NCI-H2227 (cell line): ENCODE measurements at regions not wholly inside any gene's neighbourhood (a gene's known extent, or its start where the extent isn't known, plus 50 kb on each side); places are given as distances from the start of the nearest gene placed in this dataset.

Experiments
- DNase-seq: peaks from one replicate; lab custom pipeline; 2025; ENCODE audit not compliant: unreplicated experiment; lab: John Stamatoyannopoulos, UW

- DNase-seq = no peak
Measured at GRCh38 chr15:69931156-69931555, 166.6 kb downstream of the TLE3 start.

- DNase-seq = no peak
Measured at GRCh38 chr15:69934607-69935006, 163.1 kb downstream of the TLE3 start.

- DNase-seq = no peak
Measured at GRCh38 chr15:69939513-69940440, 157.9 kb downstream of the TLE3 start.

DNA sequence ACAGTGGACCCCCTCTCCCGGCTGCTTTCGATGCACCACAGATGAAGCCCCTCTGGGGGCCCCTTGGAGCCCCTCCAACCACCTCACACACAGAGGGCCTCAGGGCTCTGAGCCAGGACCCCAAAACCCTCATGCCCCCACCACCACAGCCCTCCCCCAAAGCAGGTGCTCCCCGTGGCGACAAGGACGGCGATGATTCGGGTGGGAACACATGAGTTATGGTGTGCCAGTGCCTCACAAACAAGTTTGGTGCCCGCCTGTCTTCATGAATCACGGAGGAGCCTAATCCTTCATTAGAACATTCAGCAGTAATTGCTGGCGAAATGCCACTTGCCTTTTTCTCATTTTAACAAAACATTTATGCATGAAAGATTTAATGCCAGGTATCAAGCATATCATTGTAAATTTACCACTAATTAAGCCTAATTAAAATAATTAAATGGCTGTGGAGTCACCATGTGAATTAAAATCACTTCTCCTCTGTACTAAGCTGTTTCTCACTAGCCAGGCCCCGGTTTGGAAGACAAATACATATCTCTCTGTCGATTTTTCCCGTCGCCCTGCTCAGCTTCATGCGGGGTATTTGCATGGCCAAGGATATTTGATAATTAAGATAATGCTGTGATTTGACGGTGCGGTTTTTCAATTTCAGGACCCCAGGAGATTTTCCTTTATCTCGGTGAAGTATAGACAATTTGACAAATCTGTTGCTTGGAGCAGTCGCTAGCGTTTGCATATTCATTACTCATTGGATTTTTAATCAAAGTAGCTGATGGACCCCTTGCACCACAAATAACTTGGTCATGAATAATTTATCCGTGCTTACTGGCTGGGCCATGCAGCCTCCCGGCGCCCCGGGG, 157.0 kb downstream of the TLE3 start:
- DNase-seq = no peak

DNA sequence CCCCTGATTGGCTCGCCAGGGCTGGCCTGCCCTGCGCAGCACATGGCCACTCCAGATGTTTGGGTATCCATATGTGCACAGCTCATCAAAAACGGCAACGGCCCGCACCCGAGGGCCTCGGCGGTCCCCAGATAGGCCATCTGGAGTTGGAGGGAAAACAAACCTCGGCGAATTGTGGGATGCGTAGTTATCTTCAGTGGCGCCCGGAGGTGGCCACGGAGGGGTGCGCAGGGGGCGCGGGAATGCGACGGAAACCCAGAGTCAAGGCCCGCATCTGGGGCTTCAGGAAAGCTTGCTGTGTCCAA, 156.5 kb downstream of the TLE3 start:
- no peak for DNase-seq

DNA sequence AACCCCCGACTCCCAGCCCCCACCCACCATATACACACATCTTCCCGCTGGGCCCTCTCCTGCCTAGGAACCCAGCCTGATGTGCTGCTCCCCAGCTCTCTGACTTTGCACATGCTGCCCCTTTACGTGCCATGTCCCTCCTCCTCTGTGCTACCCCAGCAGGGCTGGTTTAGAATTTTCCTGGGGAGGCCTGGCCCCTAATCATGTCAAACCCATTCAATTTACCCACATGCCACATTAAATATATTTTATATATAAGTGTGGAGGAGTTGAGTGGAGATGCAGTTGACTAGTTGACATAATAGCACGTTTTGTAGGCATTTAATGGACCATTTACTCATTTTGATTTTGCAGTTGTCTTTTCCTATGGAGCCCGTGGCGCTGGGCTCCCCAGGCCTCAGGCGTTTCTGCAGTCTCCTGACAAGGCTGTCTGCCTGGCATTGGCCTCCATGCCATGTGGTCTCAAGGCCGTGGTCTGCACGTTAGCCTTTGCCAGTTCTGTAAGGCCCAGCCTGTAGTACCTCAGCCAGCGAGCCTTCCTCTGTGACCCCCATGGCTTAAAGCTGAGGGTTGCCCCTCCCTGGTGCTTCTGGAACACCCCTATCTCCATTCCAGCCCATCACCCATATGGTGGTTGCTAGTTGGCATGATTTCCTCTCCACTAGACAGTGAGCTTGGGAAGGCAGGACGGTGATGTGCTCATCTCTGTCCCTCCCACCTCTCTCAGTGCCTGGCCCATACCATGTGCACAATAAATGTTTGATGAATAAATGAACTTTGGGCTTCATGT, 155.8 kb downstream of the TLE3 start:
- peak; percentile 13 for DNase-seq

- no peak for DNase-seq
Measured at GRCh38 chr15:69943637-69944036, 154.1 kb downstream of the TLE3 start.

GRCh38 chr15:69945729-69946128, 152.0 kb downstream of the TLE3 start:
- DNase-seq = no peak

- DNase-seq = no peak
Measured at GRCh38 chr15:69946870-69947269, 150.8 kb downstream of the TLE3 start.

- no peak for DNase-seq
Measured at GRCh38 chr15:69947394-69947793, 150.3 kb downstream of the TLE3 start.

GRCh38 chr15:69949485-69949884, 148.2 kb downstream of the TLE3 start:
- no peak for DNase-seq

- no peak for DNase-seq
Measured at GRCh38 chr15:69951256-69951897, 146.3 kb downstream of the TLE3 start.

GRCh38 chr15:69951898-69952555, 145.7 kb downstream of the TLE3 start:
- no peak for DNase-seq

DNA sequence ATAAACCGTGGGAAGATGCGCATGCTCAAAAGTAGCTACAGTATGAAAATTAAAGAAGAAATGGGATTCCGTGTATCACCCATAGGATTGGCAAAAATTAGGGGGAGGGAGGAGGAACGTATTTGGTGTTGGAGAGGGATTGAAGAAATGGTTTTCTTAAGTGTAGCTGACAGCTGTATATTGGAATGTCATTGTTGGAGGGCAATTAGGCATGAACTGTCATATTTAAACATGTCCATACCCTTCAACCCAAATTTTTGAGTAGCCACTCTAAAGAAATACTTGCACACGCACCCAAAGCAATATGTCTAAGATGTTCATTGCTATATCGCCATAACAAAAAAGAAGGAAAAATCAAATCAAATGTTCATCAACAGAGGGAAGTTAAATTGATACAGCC, 144.7 kb downstream of the TLE3 start:
- DNase-seq = no peak

DNA sequence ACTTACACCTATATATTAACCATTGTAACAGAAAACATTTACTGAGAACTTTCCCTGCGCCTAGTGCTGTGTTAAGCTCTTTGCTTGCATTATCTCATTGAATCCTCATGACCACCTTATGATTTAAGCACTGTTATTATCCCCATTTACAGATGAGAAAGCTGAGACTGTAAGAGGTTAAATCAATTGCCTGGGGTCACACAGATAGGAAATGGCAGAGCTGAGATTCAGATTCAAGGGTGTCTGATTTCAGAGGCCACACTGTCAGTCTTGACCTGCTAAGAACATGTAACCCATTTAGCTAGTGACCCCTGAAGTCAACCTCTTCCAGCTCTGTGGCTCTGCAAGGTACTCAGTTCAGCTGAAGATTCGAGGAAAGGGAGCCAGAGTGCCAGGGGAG, 143.9 kb downstream of the TLE3 start:
- no peak for DNase-seq

DNA sequence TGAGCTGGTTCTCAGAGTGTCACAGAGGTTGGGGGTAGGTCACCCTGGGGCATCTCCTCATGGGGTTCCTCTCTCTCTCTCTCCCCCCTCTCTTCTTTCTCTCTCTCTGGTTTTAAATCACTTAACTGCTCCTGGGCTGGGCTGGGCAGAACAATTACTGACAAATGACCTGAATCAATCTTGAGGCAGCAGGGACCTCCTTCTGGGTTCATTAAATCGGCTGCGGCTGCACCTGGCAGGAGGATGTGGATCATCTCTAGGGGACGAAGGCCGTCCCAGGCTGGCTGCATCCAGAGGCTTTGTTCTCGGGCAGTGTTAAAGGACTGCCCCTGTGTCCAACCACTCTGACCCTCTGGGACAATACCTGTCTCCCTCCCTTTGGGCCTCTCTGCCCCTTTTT, 143.1 kb downstream of the TLE3 start:
- peak; percentile 50 for DNase-seq

- DNase-seq = no peak
Measured at GRCh38 chr15:69955240-69955894, 142.3 kb downstream of the TLE3 start.

- no peak for DNase-seq
Measured at GRCh38 chr15:69956417-69956816, 141.3 kb downstream of the TLE3 start.

DNA sequence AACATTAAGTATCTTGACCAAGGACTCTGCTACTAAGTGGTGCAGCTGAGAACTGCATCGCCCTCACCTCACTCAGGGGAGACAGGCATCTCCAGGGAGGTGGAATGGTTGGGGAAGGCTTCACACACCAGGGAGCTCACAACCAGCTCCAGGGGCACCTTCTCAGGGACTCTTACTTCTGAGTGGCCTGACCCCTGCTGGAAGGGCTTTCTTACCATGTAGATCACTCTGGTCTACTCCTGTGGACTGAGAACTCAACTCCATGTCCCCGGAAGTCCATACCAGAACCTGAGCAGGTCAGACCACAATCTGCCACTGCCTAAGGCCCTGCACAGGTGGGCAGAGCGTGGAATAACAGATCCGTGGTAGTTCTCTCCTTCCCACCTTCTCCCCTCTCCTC, 140.5 kb downstream of the TLE3 start:
- no peak for DNase-seq
